ENCODE measurements at regions not wholly inside any gene's neighbourhood (a gene's known extent, or its start where the extent isn't known, plus 50 kb on each side); places are given as distances from the start of the nearest gene placed in this dataset.

- TF ChIP-seq POLR2AphosphoS5 (IDR thresholded peaks at IDR 0.05; ENCODE audit: low read depth, low read length) = no peak
- no peak for TF ChIP-seq POLR2A (IDR thresholded peaks at IDR 0.05; ENCODE audit: low read depth, low read length)
- TF ChIP-seq TAF1 (IDR thresholded peaks at IDR 0.05; ENCODE audit: low read depth, low read length) = no peak
- TF ChIP-seq POU2F2 (IDR thresholded peaks at IDR 0.05; ENCODE audit: low read depth, low read length) = no peak
- no peak for TF ChIP-seq SPI1 (IDR thresholded peaks at IDR 0.05; ENCODE audit: low read depth, low read length)
- no peak for TF ChIP-seq PAX5 (IDR thresholded peaks at IDR 0.05; ENCODE audit: insufficient read depth, low read length, severe bottlenecking)
These were observed 96.9 kb upstream of the TBL1XR1 start for GRCh38 chr3:177294221-177294620.

Data from GM12891 (cell line).